GM12875 (cell line): ENCODE measurements at regions not wholly inside any gene's neighbourhood (a gene's known extent, or its start where the extent isn't known, plus 50 kb on each side); places are given as distances from the start of the nearest gene placed in this dataset.

ENCODE experiments used
- H3K4me3 ChIP-seq: one replicate; pipeline ENCODE4 v1.5.1; 2011; ENCODE audit warnings: low read depth, low read length, control low read depth
- CTCF ChIP-seq: IDR thresholded peaks from 2 replicates; pipeline ENCODE4 v1.5.1; 2011; ENCODE audit warnings: low read depth, mild to moderate bottlenecking, control low read depth, inconsistent platforms, low read length, moderate library complexity, borderline replicate concordance; ENCODE audit not compliant: insufficient read depth

GRCh38 chr6:79788756-79789155 lies 157.6 kb downstream of the SH3BGRL2 start:
- no peak overlapping the region for H3K4me3 ChIP-seq
- no peak for TF ChIP-seq CTCF

GRCh38 chr6:79787626-79788025 lies 156.5 kb downstream of the SH3BGRL2 start:
- H3K4me3 ChIP-seq = no peak overlapping the region
- no peak for TF ChIP-seq CTCF

GRCh38 chr6:79784395-79784753 lies 153.2 kb downstream of the SH3BGRL2 start:
- no peak overlapping the region for H3K4me3 ChIP-seq
- no peak for TF ChIP-seq CTCF

- no peak overlapping the region for H3K4me3 ChIP-seq
- no peak for TF ChIP-seq CTCF
Measured at GRCh38 chr6:79783670-79784394, 152.7 kb downstream of the SH3BGRL2 start.

- no peak for TF ChIP-seq CTCF
- no peak overlapping the region for H3K4me3 ChIP-seq
Measured at GRCh38 chr6:79782792-79783580, 151.9 kb downstream of the SH3BGRL2 start.

- no peak overlapping the region for H3K4me3 ChIP-seq
- no peak for TF ChIP-seq CTCF
Measured at GRCh38 chr6:79781916-79782315, 150.8 kb downstream of the SH3BGRL2 start.

GRCh38 chr6:79780881-79781280 lies 149.8 kb downstream of the SH3BGRL2 start:
- no peak overlapping the region for H3K4me3 ChIP-seq
- TF ChIP-seq CTCF = no peak
